HG03457 (cell line): ENCODE measurements at regions not wholly inside any gene's neighbourhood (a gene's known extent, or its start where the extent isn't known, plus 50 kb on each side); places are given as distances from the start of the nearest gene placed in this dataset.

Experiments used
- ATAC-seq: cut with Tn5 transposase; IDR thresholded peaks from one replicate; pipeline ENCODE4 v1.9.1; 2021; ENCODE audit warnings: moderate number of reproducible peaks; ENCODE audit not compliant: unreplicated experiment

- ATAC-seq: no peak
Observed at GRCh38 chr17:55585629-55586028, 74.4 kb upstream of the SMIM36 start.

DNA sequence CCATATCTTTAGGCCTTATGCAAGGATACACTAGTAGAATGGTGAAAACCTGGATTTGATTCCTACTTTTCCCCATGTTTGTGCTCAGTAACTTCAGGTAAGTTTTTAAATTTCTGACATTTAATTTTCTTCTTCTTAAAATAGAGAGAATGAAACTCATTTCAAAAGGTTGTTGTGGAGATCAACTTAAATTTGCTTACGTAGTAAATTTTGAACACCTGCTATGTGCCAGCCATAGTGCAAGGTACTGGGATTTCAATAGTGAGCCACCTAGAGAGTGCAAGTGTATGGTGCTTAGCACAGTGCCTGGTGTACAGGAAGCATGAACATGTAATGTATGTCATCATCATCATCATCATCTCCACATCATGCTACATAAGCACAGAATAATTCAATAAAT, 73.6 kb upstream of the SMIM36 start:
- no peak for ATAC-seq

DNA sequence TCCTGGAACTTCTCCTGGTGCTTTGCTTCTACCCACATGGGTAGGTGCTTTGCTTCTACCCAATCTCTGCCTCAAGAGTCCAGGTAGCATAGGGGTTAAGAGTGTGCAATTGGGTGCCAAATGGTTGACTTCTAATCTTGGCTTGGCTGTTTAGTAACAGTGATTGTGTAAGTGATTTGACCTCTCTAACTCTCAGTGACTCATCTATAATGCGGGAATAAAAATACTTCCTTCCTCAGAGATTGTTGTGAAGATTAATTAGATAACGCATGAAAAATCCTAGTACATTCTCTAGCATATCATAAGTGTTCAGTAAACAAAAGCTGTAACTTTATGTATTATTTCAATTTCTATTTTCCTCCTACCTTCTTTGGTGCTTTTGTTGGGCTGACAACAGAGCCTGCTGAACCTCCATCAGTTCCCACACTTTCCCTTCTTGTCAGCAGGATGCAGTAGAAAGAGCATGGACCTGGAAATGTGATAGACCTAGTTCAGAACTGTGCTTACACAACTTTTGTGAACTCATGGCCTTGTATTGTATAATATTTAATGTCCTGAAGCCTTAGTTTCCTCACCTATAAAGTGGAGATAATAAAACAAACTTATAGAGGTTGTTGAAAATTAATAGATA, 72.9 kb upstream of the SMIM36 start:
- no peak for ATAC-seq

GRCh38 chr17:55582897-55583296, 71.6 kb upstream of the SMIM36 start:
- ATAC-seq: no peak

GRCh38 chr17:55580596-55581133, 69.4 kb upstream of the SMIM36 start:
- ATAC-seq: peak; percentile 60

GRCh38 chr17:55577687-55578086, 66.4 kb upstream of the SMIM36 start:
- no peak for ATAC-seq

GRCh38 chr17:55576996-55577586, 65.8 kb upstream of the SMIM36 start:
- peak; percentile 64 for ATAC-seq

GRCh38 chr17:55576237-55576995, 65.2 kb upstream of the SMIM36 start:
- ATAC-seq: no peak

GRCh38 chr17:55575058-55575636, 63.9 kb upstream of the SMIM36 start:
- ATAC-seq: no peak

DNA sequence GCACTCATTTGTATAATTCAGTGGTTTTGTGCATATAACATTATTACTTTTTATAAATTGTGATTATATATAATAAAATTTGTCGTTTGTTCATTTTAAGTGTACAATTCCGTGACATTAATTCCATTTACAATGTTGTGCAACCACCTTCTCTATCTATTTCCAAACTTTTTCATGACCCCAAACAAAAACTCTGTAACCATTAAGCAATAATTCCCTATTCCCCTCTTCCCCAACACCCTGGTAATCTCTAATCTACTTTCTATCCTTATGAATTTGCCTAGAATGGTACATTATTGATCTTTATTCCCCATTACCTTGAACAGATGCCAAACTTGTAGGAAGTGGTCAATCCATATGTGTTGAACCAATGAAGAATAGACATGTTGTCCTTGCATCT, 61.3 kb upstream of the SMIM36 start:
- no peak for ATAC-seq

- ATAC-seq: no peak
Observed at GRCh38 chr17:55572139-55572538, 60.9 kb upstream of the SMIM36 start.

GRCh38 chr17:55571095-55571494, 59.8 kb upstream of the SMIM36 start:
- no peak for ATAC-seq

DNA sequence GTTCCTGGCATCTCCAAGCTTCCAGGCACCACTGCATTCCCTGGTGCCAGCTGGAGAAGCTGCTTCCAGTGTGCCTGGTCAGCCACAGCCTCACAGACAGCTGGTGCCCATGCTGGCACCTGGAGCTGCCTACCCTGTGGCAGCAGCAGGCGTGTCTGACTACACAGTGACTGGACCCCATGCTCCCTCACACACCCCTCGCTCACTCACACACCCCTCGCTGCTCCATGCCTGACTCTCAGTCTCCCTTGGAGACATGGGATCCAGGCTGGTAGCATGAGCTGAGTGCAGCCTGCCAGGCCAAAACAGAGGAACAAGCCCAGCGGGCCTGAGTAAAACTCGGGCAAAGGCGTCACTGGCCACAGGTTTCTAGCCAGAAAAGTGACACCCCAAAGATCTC, 59.1 kb upstream of the SMIM36 start:
- ATAC-seq: no peak

DNA sequence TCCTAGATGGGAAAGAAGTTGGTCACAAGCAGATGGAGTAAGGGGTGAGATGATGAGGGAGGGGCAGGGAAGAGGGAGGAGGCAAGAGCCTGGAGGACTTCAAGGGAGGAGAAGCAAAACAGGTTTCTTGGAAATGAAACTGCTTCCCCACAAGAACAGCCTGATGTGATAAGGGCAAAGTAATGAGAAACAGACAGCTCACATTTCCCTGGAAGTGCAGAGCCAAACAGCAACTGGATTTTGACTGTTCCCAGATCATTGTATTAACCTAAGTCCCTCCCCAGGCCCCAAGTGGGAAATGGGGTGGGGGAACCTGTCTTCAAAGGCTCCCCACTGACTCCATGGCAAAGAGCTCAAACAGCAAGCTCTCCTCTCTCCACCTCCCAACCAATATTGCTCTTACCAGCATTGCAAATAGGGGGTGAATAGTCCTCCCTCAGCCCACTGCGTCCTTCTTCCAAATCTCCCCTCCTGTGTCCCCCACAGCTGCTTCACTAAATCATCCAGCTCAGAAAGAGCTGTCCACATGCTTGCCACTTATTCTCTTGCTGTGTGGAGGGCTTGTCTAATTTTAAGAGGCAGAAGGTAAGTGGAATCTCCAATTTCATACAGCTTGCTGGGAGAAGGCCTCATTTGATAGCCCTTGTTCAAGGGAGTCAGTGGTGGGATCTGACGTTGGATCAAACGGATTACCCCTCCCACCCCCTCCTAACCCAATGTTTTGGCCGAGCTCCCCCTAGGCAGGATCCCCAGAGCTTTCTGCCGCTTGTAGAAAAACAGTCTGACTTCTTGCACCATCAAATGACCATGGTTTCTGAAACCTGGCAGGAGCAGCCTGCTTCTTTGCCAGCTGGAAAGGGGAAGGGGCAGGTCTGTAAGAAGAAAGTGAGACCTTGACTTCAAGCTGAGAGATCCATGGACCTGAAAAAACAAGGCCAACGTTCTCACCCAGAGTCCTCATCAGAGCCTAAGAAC, 56.3 kb upstream of the SMIM36 start:
- no peak for ATAC-seq

GRCh38 chr17:55564081-55564480, 52.8 kb upstream of the SMIM36 start:
- ATAC-seq: no peak

GRCh38 chr17:55563363-55563762, 52.1 kb upstream of the SMIM36 start:
- ATAC-seq: no peak

GRCh38 chr17:55561973-55562495, 50.8 kb upstream of the SMIM36 start:
- no peak for ATAC-seq

DNA sequence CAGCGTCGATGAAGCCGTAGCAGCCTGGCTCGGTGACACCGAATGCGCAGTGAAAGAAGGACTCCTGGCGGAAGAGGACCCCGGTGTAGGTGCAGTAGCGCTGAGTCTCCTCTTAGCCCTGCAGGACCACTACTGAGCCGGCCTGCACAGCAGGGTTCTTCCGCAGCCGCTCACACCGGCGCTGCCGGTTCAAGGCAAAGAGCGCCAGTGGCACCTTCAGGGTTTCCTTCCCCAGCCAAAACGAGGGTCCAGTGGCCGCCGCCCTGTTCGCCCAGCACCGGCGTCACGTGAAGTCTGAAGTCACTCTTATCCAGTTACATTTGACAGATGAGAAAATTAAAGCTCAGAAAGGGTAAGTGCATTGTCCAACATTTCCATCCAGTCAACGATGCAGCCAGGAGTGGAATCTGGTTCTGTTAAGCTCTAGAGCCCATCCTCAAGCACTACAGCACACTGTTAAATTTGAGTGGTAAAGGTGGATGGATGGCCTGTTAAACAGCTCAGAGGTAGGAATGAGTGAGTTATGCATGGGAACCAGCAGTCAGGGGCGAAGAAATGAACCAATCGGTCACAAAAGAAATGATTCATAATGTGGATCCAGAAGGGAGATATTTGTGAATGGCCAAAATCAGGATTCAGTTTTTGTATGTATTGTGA, 50.2 kb upstream of the SMIM36 start:
- no peak for ATAC-seq
